Fibroblast of lung (primary cell): ENCODE measurements at regions not wholly inside any gene's neighbourhood (a gene's known extent, or its start where the extent isn't known, plus 50 kb on each side); places are given as distances from the start of the nearest gene placed in this dataset.

Experiments
- DNase-seq, 2 donors: peaks; one replicate each; pipeline versions ENCODE4 v3.0.0 to v3.0.0-alpha.2; 2010; ENCODE audit warnings: low read depth in 2 of 2
- H2AFZ ChIP-seq: 2 replicates; pipeline ENCODE4 v1.5.1; 2012; ENCODE audit warnings: low read length, control low read depth, inconsistent platforms
- H3K27ac ChIP-seq: 2 replicates; pipeline ENCODE4 v1.5.1; 2011; ENCODE audit warnings: low read length, control low read depth; ENCODE audit not compliant: insufficient read depth
- H3K27me3 ChIP-seq: 2 replicates; pipeline ENCODE4 v1.5.1; 2011; ENCODE audit warnings: mild to moderate bottlenecking, low read length; ENCODE audit not compliant: control insufficient read depth, insufficient read depth
- H3K36me3 ChIP-seq: 2 replicates; pipeline ENCODE4 v1.5.1; 2011; ENCODE audit warnings: low read length; ENCODE audit not compliant: control insufficient read depth, insufficient read depth
- H3K4me1 ChIP-seq: 2 replicates; pipeline ENCODE4 v1.5.1; 2011; ENCODE audit warnings: low read length; ENCODE audit not compliant: control insufficient read depth, insufficient read depth; ENCODE audit errors: extremely low read depth
- H3K4me2 ChIP-seq: 2 replicates; pipeline ENCODE4 v1.5.1; 2011; ENCODE audit warnings: low read length, control low read depth; ENCODE audit not compliant: insufficient read depth; ENCODE audit errors: extremely low read depth
- H3K4me3 ChIP-seq, 4 experiments: fragments of 200-600 bp in 1 of 4; sonication (generic) in 1 of 4; replicated peaks in 1 of 4; 2 replicates each; pipeline ENCODE4 v1.5.1; 2011 to 2016; ENCODE audit warnings: low read length in 4 of 4, low read depth in 3 of 4, mild to moderate bottlenecking in 3 of 4, control low read depth in 2 of 4, inconsistent platforms in 1 of 4, mixed read lengths in 1 of 4; ENCODE audit not compliant: insufficient read depth in 1 of 4; ENCODE audit errors: control extremely low read depth in 1 of 4
- H3K79me2 ChIP-seq: 2 replicates; pipeline ENCODE4 v1.5.1; 2012; ENCODE audit warnings: mild to moderate bottlenecking, low read length, inconsistent platforms; ENCODE audit not compliant: control insufficient read depth, insufficient read depth
- H3K9ac ChIP-seq: 2 replicates; pipeline ENCODE4 v1.5.1; 2011; ENCODE audit warnings: mild to moderate bottlenecking, low read length, control low read depth; ENCODE audit not compliant: insufficient read depth
- H3K9me3 ChIP-seq: 2 replicates; pipeline ENCODE4 v1.5.1; 2012; ENCODE audit warnings: low read depth, low read length; ENCODE audit not compliant: control insufficient read depth, insufficient read depth
- H4K20me1 ChIP-seq: 2 replicates; pipeline ENCODE4 v1.5.1; 2011; ENCODE audit warnings: low read length; ENCODE audit not compliant: control insufficient read depth, insufficient read depth; ENCODE audit errors: extremely low read depth
- EZH2 ChIP-seq: IDR thresholded peaks from 2 replicates; pipeline ENCODE4 v1.5.1; 2012; ENCODE audit warnings: low read length, control low read depth, mild to moderate bottlenecking; ENCODE audit errors: missing control alignments
- TF ChIP-seq, protein P1 (sequence below), 2 donors: IDR thresholded peaks in 1 of 2; conservative IDR thresholded peaks in 1 of 2; 1 replicate in 1 of 2; 2 replicates in 1 of 2; pipeline ENCODE4 v1.5.1; 2011 to 2012; ENCODE audit warnings: low read length in 2 of 2, control low read depth in 1 of 2, inconsistent platforms in 1 of 2, low read depth in 1 of 2, mild to moderate bottlenecking in 1 of 2

DNA sequence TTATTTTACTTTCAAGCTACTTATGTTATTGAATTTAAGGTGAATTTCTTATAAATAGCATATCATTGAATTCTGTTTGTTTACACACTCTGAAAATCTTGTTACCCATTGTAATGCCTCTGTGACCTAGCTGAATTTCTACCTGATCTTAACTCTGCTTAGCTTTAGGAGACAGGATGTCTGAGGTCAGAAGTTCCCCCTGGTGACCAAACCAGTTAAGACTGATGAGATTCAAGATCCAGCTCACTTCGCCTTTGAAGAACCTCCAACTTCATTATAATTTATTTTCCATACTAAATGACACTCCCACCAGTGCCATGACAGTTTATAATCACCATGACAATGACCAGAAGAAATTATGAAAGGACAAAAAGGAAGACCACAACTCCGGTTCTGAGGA lies 213.4 kb upstream of the CDC14C start:
- TF ChIP-seq, protein P1, sequence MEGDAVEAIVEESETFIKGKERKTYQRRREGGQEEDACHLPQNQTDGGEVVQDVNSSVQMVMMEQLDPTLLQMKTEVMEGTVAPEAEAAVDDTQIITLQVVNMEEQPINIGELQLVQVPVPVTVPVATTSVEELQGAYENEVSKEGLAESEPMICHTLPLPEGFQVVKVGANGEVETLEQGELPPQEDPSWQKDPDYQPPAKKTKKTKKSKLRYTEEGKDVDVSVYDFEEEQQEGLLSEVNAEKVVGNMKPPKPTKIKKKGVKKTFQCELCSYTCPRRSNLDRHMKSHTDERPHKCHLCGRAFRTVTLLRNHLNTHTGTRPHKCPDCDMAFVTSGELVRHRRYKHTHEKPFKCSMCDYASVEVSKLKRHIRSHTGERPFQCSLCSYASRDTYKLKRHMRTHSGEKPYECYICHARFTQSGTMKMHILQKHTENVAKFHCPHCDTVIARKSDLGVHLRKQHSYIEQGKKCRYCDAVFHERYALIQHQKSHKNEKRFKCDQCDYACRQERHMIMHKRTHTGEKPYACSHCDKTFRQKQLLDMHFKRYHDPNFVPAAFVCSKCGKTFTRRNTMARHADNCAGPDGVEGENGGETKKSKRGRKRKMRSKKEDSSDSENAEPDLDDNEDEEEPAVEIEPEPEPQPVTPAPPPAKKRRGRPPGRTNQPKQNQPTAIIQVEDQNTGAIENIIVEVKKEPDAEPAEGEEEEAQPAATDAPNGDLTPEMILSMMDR (conservative IDR thresholded peaks at IDR 0.05 in 1 of 2, IDR thresholded peaks at IDR 0.05 in 1 of 2; ENCODE audit: low read depth in 1 of 2, low read length in 2 of 2), result no peak
- Histone ChIP-seq H3K27me3 (no peaks in the 10 kb centered on the region), H2AFZ (no peak overlapping the region), H3K4me1 (no peaks in the 10 kb centered on the region), H3K79me2 (no peaks in the 10 kb centered on the region), H3K4me3 (no peak overlapping the region), H3K9me3 (no peaks in the 10 kb centered on the region), H3K9ac (no peak overlapping the region), H3K36me3 (no peaks in the 10 kb centered on the region), H4K20me1 (no peaks in the 10 kb centered on the region), H3K27ac (no peak overlapping the region), H3K4me2 (no peak overlapping the region)
- no peak for DNase-seq

DNA sequence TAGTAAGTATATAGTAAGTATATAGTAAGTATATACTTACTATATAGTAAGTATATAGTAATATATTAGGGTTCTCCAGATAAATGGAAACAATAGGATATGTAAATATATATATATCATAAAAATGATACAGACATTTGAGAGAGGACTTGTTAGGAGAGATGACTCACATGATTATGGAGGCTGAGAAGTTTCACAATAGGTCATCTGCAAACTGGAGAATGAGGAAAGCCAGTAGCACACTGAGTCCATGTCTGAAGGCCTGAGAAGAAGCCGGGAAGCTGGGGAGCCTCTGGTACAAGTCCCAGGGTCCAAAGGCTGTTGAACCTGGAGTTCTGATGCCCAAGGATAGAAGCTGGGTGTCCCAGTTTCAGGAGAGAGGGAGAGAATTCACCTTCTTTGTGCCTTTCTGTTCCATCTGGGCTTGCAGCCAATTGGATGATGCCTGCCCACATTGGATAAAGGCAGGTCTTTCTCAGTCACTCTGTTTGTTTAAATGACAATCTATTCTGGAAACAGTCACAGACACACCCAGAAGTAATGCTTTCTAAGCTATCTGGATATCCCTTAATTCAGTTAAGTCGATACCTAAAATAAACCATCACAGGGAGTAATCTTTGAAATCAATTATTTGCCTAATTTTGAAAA lies 205.5 kb upstream of the CDC14C start:
- Histone ChIP-seq H3K9me3 (no peaks in the 10 kb centered on the region), H3K27ac (no peak overlapping the region), H3K4me3 (no peak overlapping the region), H4K20me1 (no peaks in the 10 kb centered on the region), H3K79me2 (no peaks in the 10 kb centered on the region), H3K36me3 (no peaks in the 10 kb centered on the region), H2AFZ (no peak overlapping the region), H3K4me2 (no peak overlapping the region), H3K4me1 (no peaks in the 10 kb centered on the region), H3K27me3 (no peaks in the 10 kb centered on the region), H3K9ac (no peak overlapping the region)
- TF ChIP-seq EZH2, result no peak
- TF ChIP-seq, protein P1 (conservative IDR thresholded peaks at IDR 0.05 in 1 of 2, IDR thresholded peaks at IDR 0.05 in 1 of 2; ENCODE audit: low read depth in 1 of 2, low read length in 2 of 2), result no peak
- DNase-seq, result no peak

DNA sequence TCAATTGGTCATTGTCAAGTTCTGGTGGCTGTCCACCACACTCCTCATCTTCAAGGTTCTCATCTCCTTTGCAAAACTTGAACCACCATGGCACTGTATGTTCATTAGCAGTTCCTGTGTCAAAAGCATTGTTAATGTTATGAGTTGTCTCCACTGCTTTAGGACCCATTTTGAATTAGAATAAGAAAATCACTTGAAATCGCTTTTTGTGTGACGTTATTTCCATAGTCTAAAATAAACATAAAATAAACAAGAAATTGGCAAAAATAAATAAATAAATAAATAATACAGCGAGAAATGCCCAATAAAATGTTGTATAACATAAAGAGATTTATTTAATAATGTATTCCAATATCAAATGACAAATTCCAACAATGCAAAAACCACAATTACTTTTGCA lies 195.5 kb upstream of the CDC14C start:
- Histone ChIP-seq H2AFZ (no peak overlapping the region), H3K9me3 (no peaks in the 10 kb centered on the region), H3K9ac (no peak overlapping the region), H3K4me3 (no peak overlapping the region), H4K20me1 (no peaks in the 10 kb centered on the region), H3K4me1 (no peaks in the 10 kb centered on the region), H3K79me2 (no peaks in the 10 kb centered on the region), H3K27me3 (no peaks in the 10 kb centered on the region), H3K27ac (no peak overlapping the region), H3K4me2 (no peak overlapping the region), H3K36me3 (no peaks in the 10 kb centered on the region)
- DNase-seq, result no peak
- TF ChIP-seq, protein P1 (conservative IDR thresholded peaks at IDR 0.05 in 1 of 2, IDR thresholded peaks at IDR 0.05 in 1 of 2; ENCODE audit: low read depth in 1 of 2, low read length in 2 of 2), result no peak
- no peak for TF ChIP-seq EZH2
